SH-SY5Y (cell line): ENCODE measurements at regions not wholly inside any gene's neighbourhood (a gene's known extent, or its start where the extent isn't known, plus 50 kb on each side); places are given as distances from the start of the nearest gene placed in this dataset.

Source experiments
- GATA2 ChIP-seq: IDR thresholded peaks from 2 replicates; pipeline ENCODE4 v1.6.1; 2011; ENCODE audit warnings: mild to moderate bottlenecking, low read depth, low read length
- GATA3 ChIP-seq: IDR thresholded peaks from 2 replicates; pipeline ENCODE4 v1.6.1; 2011; ENCODE audit warnings: low read depth, mild to moderate bottlenecking, low read length, moderate library complexity

DNA sequence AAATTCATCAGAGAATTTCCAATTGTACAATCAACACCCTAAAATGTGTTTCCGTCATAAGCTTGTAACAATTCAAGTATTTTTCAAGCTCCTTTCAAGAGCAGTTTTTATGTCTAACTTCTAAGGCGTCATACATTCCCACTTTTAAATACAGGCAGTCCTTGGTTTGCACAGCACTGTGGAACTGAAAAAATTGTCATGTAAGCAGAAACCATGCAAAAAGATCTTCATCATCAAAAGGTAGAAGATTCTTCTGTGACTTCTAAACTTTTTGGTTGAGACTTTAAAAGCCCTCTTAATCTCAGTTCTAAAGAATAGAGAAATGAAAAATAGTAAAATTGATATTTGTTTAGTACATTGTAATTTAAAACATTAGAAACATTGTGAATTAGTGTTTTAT lies 315.6 kb downstream of the TPBG start:
- no peak for TF ChIP-seq GATA2
- TF ChIP-seq GATA3, result no peak

DNA sequence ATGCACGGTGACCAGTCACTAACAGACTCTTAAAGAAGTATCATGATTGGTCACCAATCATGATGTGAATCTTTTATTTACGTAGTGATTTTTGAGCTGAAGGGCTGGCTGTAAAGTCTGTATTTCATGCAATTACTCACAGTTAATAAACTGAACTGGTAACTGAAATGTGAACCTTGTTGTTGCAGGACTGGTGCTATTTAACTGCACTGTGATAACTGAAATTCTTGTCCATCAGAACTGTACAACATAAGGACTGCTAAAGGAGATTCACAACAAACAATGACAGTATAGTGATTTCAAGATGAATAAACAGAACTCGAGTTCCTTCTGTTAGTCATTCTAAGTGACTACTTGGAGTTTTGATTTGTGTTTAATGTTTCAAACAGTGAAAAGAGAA lies 316.6 kb downstream of the TPBG start:
- TF ChIP-seq GATA2 (no peak), GATA3 (no peak)

DNA sequence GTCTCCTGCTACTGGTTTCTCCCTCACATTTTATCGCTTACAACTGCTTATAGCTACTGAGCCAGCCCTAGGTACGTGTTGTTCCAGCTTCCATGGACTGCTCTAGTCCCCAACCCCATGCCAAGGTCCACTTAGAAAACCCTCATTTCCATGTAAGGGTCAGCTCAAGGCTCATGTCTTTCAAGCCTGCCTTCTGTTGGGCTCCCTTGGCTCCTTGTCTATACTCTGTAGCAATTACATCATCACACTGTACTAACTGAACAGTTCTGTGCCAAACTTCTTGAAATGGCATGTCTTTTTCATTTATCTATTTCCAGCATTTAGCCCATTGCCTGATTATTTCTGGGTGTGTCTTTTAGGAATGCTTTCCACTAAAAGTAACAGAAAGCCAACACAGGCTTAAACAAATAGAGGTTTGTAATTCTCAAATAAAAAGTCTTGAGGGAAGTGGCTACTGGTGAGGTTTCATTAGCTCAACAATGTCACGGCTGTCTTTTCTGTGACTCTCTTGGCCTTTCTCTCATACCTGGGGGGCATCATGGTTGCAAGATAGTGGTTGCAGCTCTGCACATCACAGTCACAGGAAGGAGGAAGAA lies 317.6 kb downstream of the TPBG start:
- no peak for TF ChIP-seq GATA2
- TF ChIP-seq GATA3, result no peak

DNA sequence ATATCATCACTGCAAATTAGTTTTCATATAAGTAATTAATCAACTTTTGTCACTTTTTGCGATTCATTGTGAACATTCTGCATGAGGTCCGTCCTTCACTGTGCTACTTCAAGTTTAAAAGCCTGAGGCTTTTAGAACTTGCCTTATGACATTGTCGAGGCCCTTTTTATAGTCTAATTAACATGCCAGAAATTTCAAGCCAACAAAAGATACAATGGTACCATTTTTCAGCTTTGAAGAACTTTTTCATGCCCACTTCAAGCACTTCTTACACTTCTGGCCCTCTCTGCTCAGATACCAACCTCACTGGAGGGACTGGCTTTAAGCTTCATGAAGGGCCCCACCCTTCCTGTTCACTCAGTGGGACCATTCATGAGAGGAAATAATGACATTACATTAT lies 323.1 kb downstream of the TPBG start:
- TF ChIP-seq GATA2, result no peak
- no peak for TF ChIP-seq GATA3

DNA sequence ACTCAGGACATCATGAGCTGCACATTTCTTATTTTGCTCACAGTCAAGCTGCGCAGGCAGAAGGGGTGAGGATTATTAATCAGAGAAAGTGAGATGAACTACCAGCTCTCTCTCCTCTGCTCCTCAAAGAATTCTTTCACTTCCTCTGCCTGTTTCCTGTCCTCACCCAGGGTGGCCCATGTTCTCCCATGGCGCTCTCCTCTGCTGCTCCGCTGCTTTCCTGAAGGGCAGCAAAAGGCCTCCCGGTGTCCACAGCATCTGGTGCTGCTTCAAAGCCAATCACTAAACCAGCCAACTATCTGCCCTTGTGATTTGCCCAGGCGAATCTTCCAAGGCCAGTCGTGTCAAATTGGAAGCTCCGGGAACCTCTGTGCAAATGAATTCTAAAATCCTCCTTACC lies 324.2 kb downstream of the TPBG start:
- TF ChIP-seq GATA3 (no peak), GATA2 (no peak)

DNA sequence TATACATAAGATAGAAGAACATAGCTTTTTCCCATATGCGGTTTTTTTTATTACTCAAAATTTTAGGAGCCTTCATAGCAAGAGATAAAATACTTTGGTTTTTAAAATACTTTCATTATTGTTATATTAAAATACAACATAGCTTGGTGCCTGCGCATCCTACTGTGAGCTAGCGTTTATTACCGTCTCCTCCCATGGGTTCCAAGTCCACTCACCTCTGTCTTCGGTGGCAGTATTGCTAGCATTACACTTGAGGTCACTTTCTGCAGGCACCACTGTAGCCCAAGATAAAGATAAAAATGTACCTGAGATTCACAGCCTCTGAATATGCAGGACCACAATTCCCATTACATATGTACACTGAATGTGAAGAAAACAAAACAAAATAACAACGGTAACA lies 326.7 kb downstream of the TPBG start:
- no peak for TF ChIP-seq GATA3
- TF ChIP-seq GATA2, result no peak

DNA sequence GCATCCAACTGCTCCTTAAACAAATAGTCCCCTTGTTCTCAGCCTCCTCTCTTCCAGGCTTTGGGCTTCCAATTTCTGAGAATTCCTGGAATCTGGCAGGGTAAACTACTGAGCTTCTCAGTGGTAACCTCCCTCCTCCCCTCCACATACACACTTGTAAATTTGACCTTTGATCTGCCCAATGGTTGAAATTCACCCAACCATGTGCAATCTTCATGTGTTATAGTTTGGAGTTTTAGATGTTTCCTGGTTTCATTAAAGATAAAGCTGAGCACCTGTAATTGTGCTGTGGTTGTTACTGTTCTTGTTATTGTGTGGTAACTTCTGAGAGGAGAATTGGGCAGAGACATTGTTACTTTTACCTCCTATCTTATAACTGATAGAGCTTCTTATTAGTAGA lies 328.4 kb downstream of the TPBG start:
- TF ChIP-seq GATA2, result no peak
- TF ChIP-seq GATA3, result no peak

DNA sequence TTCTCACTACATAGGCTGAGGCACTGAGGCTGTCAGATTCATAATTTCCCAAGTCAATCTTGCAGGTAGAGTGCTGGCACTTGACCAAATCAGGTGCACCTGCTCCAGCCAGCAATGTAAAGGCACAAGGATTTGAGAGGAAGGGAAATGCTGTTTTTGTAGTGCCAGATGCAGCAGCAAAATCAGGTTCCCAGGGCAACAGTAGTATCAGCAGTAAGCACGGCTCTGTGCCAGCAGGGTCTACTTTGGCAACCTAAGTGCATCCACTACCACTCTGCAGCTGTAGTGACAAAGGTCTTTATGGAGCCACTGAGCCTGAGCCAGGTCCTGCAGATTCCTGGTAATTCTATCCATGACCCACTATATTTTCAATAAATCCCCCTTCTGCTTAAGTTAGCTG lies 329.5 kb downstream of the TPBG start:
- TF ChIP-seq GATA3 (no peak), GATA2 (no peak)

DNA sequence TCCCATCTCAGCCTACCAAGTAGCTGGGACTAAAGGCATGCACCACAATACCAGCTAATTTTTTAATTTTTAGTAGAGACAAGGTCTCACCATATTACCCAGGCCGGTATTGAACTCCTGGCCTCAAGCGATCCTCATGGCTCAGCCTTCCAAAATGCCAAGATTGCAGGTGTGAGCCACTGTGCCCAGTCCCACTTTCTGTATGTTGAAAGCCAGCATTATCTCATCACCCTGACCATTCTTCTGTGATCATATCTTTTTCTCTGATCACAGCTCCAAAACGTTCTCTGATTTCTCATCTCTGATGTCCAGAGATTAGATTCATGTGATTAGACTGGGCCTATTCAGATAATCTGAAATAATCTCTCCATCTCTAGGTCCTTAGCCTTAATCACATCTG lies 337.7 kb downstream of the TPBG start:
- no peak for TF ChIP-seq GATA3
- no peak for TF ChIP-seq GATA2

DNA sequence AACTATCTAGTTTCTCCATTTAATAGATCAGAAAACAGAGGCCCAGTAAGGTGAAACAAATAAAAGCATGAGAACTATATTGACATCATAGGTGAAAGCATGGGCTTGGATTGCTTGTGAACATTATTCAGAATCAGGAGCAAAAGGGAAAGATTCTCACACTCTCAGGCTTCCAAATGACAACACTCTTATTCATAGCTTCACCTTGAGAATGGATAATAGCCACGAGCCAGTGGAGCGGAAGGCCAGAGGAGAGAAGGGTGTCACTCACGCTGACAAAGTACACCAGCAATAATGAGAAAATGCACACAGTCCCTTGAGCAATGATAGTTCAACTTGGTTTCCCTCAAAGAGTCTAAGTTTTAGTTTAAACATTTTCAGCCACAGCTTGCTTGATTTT lies 339.0 kb downstream of the TPBG start:
- TF ChIP-seq GATA3 (no peak), GATA2 (no peak)

DNA sequence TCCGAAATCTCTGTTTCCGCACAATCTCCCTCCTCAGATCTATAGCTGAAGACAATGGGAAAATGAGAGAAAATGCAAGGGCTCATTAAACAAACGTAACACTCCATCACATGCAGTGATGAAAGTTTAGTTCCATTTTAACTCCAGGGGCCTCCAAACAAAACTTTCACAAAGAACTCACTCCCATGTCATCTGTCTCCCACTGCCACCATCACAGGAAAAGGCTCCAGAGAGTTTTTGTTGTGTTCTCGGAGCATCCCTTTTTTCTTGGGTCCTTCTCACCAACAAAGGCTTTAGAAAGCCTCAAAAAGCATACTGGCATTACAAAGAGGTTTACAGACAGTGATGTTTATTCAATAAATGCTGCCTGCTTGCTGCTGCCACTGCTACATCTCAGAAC lies 339.6 kb downstream of the TPBG start:
- TF ChIP-seq GATA3, result no peak

DNA sequence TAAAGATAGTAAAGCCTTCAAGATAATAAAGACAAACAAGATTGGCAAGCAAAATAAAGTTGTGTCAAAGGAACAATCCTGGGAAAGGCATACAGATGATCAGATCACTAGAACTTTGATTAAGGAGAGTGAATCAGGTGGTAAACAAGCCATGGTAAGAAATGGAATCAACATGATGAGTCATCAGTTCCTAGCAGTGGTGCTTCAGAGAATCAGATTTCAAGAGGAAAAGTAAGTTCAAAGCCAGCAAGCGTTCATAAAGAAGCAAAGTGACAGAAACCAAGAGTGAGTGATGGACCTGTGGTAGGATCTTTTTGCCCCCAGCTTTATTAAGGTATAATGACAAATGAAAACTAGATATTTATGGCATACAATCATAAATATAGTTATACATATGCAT lies 340.4 kb downstream of the TPBG start:
- TF ChIP-seq GATA2 (no peak), GATA3 (no peak)

DNA sequence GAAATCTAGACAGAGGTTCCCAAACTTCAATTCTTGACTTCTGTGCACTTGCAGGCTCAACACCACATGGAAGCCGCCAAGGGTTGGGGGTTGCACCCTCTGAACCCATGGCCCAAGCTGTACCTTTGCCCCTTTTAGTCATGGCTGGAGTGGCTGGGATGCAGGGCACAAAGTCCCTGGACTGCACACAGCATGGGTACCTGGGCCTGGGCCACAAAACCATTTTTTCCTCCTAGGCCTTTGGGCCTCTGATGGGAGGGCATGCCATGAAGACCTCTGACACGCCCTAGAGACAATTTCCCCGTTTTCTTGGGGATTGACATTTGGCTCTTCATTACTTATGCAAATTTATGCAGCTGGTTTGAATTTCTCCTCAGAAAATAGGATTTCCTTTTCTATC lies 342.0 kb downstream of the TPBG start:
- TF ChIP-seq GATA2, result no peak
- TF ChIP-seq GATA3, result no peak

DNA sequence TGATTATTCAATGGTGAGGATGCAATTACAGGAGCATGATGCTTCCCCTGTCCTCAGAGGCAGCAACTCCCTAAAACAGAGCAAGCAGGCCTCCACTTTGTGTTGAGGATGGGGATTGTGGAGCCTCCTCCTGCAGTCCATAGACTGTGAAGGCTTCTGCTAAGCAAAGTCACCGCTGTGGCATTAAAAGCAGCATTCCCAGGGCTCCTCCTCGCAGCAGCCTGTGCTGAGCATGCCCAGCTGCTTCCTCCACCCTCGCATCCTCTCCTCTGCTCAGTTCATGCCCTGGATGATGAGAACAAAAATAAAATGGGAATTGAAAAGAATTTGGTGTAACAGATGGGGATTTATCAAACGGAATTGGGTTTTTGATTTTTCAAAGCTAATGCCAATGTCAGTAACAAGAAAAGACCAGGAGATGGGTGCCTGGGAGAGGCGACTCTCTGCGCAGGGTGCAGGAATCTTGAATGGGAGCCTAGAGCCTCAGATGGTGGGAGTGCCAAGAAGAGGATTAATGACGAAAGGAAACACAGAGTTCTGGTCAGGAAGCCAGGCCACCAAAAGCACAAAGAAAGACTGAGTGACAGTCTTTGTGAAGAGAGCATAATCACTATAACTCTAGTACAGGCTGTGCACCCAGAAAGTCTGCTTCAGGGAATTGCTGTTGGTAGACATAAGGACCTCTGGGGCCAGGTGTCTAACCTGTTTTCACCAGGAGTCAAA lies 347.6 kb downstream of the TPBG start:
- TF ChIP-seq GATA3 (no peak), GATA2 (no peak)

DNA sequence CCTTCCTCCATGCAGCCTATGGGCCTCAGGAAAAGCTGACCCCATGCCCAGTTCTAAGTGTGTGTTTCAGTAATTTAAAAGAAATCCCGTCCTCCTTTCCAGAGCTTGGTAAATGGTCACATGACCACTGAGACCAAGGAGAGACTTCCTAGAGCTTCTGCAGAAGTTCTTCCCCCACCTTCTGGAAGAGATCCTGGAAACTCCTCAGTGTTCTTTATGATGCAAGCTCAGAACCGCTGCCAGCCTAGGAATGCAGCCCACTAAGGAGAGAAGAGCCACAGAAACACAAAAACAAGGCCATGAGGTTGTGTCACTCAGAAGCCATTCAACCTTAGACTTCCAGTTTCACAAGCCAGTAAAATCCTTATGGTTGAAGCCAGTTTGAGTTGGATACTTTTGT lies 348.4 kb downstream of the TPBG start:
- TF ChIP-seq GATA2 (no peak), GATA3 (no peak)

DNA sequence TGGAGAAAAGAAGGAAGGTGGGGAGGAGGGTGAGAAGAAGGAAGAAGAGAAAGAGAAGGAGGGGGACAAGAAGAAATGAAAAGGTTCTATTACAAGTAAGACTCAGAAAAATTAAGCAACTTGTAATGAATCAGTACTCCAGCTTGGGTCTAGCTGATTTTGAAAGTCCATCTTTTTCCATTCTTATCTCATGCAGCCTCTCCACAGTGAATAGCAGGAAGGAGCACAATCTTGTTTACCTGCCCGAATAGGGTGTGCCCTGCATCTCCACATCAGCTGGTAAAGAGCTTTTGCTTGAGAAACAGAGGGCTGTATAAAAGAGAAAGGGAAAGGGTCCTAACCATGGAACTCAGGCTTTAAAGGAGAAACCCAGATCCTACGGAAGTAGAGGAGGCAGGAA lies 348.8 kb downstream of the TPBG start:
- TF ChIP-seq GATA2, result no peak

DNA sequence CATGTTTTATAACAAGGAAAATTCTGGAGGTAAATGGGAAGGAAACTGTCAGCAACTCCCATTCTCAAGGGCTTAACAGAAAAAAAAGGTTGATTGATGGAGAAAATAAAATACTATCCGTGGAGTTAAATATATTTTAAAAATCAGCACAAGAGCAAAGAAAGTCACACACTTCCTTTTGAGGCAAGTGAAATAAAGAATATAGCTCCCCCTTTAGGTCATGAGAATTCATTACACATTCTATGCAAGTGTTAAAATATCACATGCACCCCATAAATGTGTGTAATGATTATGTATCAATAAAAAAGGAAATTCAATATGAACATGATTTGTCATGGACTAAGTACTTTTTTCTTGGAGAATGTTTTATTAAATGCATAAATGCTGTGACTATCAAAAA lies 349.2 kb downstream of the TPBG start:
- no peak for TF ChIP-seq GATA3
- TF ChIP-seq GATA2, result no peak
